GM18498 (cell line): ENCODE measurements at regions not wholly inside any gene's neighbourhood (a gene's known extent, or its start where the extent isn't known, plus 50 kb on each side); places are given as distances from the start of the nearest gene placed in this dataset.
A peak's percentile ranks its signal among the peaks of the same experiment; 100 is the strongest.
"Not testable (repeated sequence)": the region's sequence is repeated elsewhere in the genome, so short reads cannot be mapped to it uniquely, and the experiment has no call there.

Experiments
- ATAC-seq: cut with Tn5 transposase; IDR thresholded peaks from one replicate; pipeline ENCODE4 v1.9.1; 2021; ENCODE audit warnings: mild to moderate bottlenecking, moderate library complexity; ENCODE audit not compliant: unreplicated experiment

DNA sequence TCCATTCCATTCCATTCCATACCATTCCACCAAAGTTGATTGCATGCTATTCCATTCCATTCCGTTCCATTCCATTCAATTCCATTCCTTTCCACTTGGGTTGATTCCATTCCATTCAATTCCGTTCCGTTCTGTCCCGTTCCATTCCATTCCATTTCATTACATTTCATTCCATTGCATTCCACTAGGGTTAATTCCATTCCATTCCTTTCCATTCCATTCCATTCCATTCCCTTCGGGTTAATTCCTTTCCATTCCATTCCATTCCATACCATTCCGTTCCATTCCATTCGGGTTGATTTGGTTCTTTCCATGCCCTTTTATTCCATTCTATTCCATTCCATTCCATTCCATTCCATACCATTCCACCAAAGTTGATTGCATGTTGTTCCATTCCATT, 131.9 kb downstream of the CWH43 start:
- ATAC-seq = not testable (repeated sequence)

DNA sequence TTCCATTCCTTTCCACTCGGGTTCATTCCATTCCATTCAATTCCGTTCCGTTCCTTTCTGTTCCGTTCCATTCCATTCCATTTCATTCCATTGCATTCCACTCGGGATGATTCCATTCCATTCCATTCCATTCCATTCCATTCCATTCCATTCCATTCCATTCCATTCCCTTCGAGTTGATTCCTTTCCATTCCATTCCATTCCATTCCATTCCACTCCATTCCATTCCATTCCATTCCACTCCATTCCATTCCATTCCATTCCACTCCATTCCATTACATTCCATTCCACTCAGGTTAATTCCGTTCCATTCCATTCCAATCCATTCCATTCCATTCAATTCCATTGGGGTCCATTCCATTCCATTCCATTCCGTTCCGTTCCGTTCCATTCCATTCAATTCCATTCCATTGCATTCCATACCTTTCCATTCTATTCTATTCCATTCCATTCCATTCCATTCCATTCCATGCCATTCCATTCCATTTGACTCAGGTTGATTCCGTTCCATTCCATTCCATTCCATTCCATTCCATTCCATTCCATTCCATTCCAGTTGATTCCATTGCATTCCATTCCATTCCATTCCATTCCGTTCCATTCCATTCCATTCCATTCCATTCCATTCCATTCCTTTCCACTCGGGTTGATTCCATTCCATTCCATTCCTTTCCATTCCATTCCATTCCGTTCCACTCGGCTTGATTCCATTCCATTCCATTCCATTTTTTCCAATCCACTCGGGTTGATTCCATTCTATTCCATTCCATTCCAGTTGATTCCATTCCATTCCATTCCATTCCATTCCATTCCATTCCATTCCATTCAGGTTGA, 132.5 kb downstream of the CWH43 start:
- peak; percentile 62 for ATAC-seq

GRCh38 chr4:49119345-49119744, 133.3 kb downstream of the CWH43 start:
- ATAC-seq = peak; percentile 23

DNA sequence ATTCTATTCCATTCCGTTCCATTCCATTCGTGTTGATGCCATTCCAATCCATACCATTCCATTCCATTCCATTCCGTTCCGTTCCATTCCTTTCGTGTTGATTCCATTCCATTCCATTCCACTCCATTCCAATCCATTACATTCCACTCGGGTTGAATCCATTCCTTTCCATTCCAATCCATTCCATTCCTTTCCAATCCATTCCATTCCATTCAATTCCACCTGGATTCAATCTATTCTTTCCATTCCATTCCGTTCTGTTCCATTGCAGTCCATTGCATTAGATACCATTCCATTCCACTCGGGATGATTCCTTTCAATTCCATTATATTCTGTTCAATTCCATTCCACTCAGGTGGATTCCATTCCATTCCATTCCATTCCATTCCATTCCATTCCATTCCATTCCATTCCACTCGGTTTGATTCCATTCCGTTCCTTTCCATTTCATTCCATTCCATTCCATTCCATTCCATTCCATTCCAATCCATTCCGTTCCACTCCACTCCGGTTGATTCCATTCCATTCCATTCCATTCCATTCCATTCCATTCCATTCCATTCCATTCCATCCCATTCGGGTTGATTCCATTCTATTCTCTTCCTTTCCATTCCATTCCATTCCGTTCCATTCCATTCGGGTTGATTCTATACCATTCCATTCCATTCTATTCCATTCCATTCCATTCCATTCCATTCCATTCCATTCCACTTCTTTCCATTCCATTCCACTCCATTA, 134.1 kb downstream of the CWH43 start:
- not testable (repeated sequence) for ATAC-seq

- not testable (repeated sequence) for ATAC-seq
Observed at GRCh38 chr4:49120804-49121203, 134.7 kb downstream of the CWH43 start.

DNA sequence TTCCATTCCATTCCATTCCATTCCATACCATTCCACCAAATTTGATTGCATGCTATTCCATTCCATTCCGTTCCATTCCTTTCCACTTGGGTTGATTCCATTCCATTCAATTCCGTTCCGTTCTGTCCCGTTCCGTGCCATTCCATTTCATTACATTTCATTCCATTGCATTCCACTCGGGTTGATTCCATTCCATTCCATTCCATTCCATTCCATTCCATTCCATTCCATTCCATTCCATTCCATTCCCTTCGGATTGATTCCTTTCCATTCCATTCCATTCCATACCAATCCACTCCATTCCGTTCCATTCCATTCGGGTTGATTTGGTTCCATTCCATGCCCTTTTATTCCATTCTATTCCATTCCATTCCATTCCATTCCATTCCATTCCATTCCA, 140.4 kb downstream of the CWH43 start:
- ATAC-seq = peak; percentile 32

GRCh38 chr4:49126858-49127257, 140.8 kb downstream of the CWH43 start:
- not testable (repeated sequence) for ATAC-seq

DNA sequence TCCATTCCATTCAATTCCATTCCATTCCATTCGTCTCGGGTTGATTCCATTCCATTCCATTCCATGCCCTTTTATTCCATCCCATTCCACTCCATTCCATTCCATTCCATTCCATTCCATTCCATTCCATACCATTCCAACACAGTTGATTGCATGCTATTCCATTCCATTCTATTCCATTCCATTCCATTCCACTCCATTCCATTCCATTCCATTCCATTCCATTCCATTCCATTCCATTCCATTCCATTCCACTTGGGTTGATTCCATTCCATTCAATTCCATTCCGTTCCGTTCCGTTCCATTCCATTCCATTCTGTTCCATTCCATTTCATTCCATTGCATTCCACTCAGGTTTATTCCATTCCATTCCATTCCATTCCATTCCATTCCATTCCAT, 143.3 kb downstream of the CWH43 start:
- not testable (repeated sequence) for ATAC-seq

DNA sequence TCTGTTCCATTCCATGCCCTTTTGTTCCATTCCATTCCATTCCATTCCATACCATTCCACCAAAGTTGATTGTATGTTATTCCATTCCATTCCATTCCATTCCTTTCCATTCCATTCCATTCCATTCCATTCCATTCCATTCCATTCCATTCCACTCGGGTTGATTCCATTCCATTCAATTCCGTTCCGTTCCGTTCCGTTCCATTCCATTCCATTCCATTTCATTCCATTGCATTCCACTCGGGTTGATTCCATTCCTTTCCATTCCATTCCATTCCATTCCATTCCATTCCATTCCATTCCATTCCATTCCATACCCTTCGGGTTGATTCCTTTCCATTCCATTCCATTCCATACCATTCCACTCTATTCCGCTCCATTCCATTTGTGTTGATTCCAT, 143.8 kb downstream of the CWH43 start:
- peak; percentile 32 for ATAC-seq

DNA sequence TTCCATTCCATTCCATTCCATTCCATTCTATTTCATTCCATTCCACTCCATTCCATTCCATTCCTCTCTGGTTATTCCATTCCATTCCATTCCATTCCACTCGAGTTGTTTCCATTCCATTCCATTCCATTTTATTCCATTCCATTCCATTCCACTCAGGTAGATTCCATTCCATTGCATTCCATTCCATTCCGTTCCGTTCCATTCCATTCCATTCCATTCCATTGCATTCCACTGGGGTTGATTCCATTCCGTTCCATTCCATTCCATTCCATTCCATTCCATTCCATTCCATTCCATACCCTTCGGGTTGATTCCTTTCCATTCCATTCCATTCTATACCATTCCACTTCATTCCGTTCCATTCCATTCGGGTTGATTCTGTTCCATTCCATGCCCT, 144.6 kb downstream of the CWH43 start:
- not testable (repeated sequence) for ATAC-seq

- peak; percentile 62 for ATAC-seq
Observed at GRCh38 chr4:49137043-49137442, 151.0 kb downstream of the CWH43 start.

- not testable (repeated sequence) for ATAC-seq
Observed at GRCh38 chr4:49137961-49138360, 151.9 kb downstream of the CWH43 start.

GRCh38 chr4:49138818-49139217, 152.7 kb downstream of the CWH43 start:
- ATAC-seq = not testable (repeated sequence)

DNA sequence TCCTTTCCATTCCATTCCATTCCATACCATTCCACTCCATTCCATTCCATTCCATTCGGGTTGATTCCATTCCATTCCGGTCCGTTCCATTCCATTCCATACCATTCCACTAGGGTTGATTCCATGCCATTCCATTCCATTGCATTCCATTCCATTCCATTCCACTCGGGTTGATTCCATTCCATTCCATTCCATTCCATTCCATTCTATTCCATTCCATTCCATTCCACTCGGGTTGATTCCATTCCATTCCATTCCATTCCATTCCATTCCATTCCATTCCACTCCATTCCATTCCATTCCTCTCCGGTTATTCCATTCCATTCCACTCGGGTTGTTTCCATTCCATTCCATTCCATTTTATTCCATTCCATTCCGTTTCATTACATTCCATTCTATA, 153.4 kb downstream of the CWH43 start:
- ATAC-seq = peak; percentile 49

- ATAC-seq = not testable (repeated sequence)
Observed at GRCh38 chr4:49140351-49140750, 154.3 kb downstream of the CWH43 start.

- ATAC-seq = peak; percentile 38
Observed at GRCh38 chr4:49141955-49142354, 155.9 kb downstream of the CWH43 start.

DNA sequence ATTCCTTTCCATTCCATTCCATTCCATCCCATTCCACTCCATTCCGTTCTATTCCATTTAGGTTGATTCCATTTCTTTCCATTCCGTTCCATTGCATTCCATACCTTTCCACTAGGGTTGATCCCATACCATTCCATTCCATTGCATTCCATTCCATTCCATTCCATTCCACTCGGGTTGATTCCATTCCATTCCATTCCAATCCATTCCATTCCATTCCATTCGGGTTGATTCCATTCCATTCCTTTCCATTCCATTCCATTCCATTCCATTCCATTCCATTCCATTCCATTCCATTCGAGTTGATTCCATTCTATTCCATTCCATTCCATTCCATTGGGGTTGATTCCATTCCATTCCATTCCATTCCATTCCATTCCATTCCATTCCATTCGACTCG, 161.1 kb downstream of the CWH43 start:
- ATAC-seq = peak; percentile 65

GRCh38 chr4:49147596-49147995, 161.5 kb downstream of the CWH43 start:
- not testable (repeated sequence) for ATAC-seq

GRCh38 chr4:49149006-49149975, 163.2 kb downstream of the CWH43 start:
- peak; percentile 79 for ATAC-seq

DNA sequence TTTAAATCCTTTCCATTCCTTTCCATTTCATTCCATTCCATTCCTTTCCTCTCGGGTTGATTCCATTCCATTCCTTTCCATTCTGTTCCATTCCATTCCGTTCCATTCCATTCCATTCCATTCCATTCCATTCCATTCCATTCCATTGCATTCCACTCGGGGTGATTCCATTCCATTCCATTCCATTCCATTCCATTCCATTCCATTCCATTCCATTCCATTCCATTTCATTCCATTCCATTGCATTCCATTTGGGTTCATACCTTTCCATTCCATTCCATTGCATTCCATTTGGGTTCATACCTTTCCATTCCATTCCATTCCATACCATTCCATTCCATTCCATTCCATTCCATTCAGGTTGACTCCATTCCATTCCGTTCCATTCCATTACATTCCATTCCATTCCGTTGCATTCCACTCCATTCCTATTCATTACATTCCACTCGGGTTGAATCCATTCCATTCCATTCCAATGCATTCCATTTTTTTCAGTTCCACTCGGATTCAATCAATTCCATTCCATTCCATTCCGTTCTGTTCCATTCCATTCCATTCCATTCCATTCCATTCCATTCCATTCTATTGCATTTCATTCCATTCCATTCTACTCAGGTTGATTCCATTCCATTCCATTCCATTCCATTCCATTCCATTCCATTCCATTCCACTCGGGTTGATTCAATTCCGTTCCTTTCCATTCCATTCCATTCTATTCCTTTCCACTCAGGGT, 164.4 kb downstream of the CWH43 start:
- ATAC-seq = not testable (repeated sequence)
